T-cell (primary cell): ENCODE measurements at regions not wholly inside any gene's neighbourhood (a gene's known extent, or its start where the extent isn't known, plus 50 kb on each side); places are given as distances from the start of the nearest gene placed in this dataset.
A peak's percentile ranks its signal among the peaks of the same experiment; 100 is the strongest.

Experiments
- ATAC-seq, 4 experiments: fragments of 200-7000 bp in 3 of 4; fragments of 150-1000 bp in 1 of 4; cut with Tn5 transposase; replicated peaks in 1 of 4; 1 replicate in 3 of 4; 2 replicates in 1 of 4; pipeline ENCODE4 v1.10.0; 2021; ENCODE audit warnings: moderate library complexity in 3 of 4, mild to moderate bottlenecking in 2 of 4, moderate number of reproducible peaks in 1 of 4
- CTCF ChIA-PET, 2 donors: fragments of 300-600 bp; sonication (Branson Sonifier 250); formaldehyde crosslinking; loops; one replicate each; lab custom pipeline; 2022; ENCODE audit warnings: antibody characterized with exemption in 2 of 2; lab: Charles Lee
- POLR2A ChIA-PET, 2 donors: fragments of 300-600 bp; sonication (Branson Sonifier 250); formaldehyde crosslinking; loops; one replicate each; lab custom pipeline; 2022; ENCODE audit warnings: antibody characterized with exemption in 2 of 2; lab: Charles Lee
- DNase-seq, 35 experiments: peaks; one replicate each; pipeline versions ENCODE4 v3.0.0 to v3.0.0-alpha.2; 2013 to 2023
- H3K27ac ChIP-seq: one replicate; pipeline ENCODE4 v1.5.1; 2013; ENCODE audit warnings: low read length
- H3K27me3 ChIP-seq, 2 experiments: replicated peaks in 1 of 2; 1 replicate in 1 of 2; 2 replicates in 1 of 2; pipeline versions ENCODE4 v1.6.1 to v1.7.0; 2013; ENCODE audit warnings: low read length in 1 of 2, mixed read lengths in 1 of 2; ENCODE audit not compliant: control insufficient read depth in 2 of 2, insufficient read depth in 2 of 2; ENCODE audit errors: extremely low read depth in 1 of 2
- H3K36me3 ChIP-seq, 2 donors: 1 replicate in 1 of 2; 2 replicates in 1 of 2; pipeline versions ENCODE4 v1.6.1 to v1.7.0; 2013; ENCODE audit warnings: low read length in 1 of 2; ENCODE audit not compliant: control insufficient read depth in 2 of 2, insufficient read depth in 1 of 2; ENCODE audit errors: extremely low read depth in 1 of 2
- H3K4me1 ChIP-seq, 2 experiments: 1 replicate in 1 of 2; 2 replicates in 1 of 2; pipeline versions ENCODE4 v1.6.1 to v1.7.0; 2013; ENCODE audit warnings: low read length in 2 of 2, mixed read lengths in 1 of 2; ENCODE audit not compliant: insufficient read depth in 2 of 2, control insufficient read depth in 1 of 2; ENCODE audit errors: extremely low read depth in 1 of 2
- H3K4me3 ChIP-seq, 2 donors: 1 replicate in 1 of 2; 2 replicates in 1 of 2; pipeline versions ENCODE4 v1.5.1 to v1.7.0; 2013; ENCODE audit warnings: mild to moderate bottlenecking in 2 of 2, low read length in 1 of 2, moderate library complexity in 1 of 2; ENCODE audit not compliant: control insufficient read depth in 1 of 2; ENCODE audit errors: extremely low read depth in 1 of 2
- H3K9me3 ChIP-seq: 2 replicates; pipeline ENCODE4 v1.7.0; 2013
- H3K27ac Mint-ChIP-seq, 2 donors: one replicate each; pipeline ENCODE4 v1.8.0; 2020 to 2021; ENCODE audit warnings: mild to moderate bottlenecking in 2 of 2, mixed read lengths in 2 of 2
- H3K27me3 Mint-ChIP-seq, 2 donors: one replicate each; pipeline ENCODE4 v1.8.0; 2021 to 2022; ENCODE audit warnings: mixed read lengths in 2 of 2
- H3K36me3 Mint-ChIP-seq: one replicate; pipeline ENCODE4 v1.8.0; 2021; ENCODE audit warnings: mixed read lengths
- H3K4me1 Mint-ChIP-seq, 3 donors: one replicate each; pipeline ENCODE4 v1.8.0; 2020 to 2022; ENCODE audit warnings: mixed read lengths in 3 of 3, mild to moderate bottlenecking in 1 of 3
- H3K4me3 Mint-ChIP-seq, 3 donors: one replicate each; pipeline ENCODE4 v1.8.0; 2020 to 2022; ENCODE audit warnings: mild to moderate bottlenecking in 3 of 3, mixed read lengths in 3 of 3, moderate library complexity in 3 of 3
- H3K9me3 Mint-ChIP-seq, 3 donors: one replicate each; pipeline ENCODE4 v1.8.0; 2020 to 2022; ENCODE audit warnings: mixed read lengths in 3 of 3
- WGBS: methylation state at CpG from one replicate; pipeline ENCODE4 v1.1.5; 2013; ENCODE audit warnings: missing lambda C conversion rate; ENCODE audit not compliant: insufficient coverage; 5-methylcytosine and 5-hydroxymethylcytosine counted together

DNA sequence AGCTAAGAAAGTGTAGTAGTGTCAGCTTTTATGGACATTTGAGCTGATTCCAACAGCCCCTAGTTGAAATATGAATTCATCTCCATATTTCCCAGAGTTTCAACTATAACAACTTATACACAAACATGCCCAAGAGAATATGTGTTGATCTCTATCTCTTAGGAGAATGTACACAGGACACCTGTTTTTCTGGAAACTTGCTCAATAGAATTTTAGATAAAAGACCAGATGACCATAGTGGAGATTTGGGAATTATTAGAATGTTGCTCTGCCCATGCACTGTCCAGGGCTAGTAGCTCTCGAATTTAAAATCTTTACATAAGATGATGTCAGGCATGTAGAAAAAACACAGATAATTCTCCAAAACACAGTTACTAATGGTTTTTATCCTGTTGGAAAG is 162.3 kb upstream of the VRK2 start:
- H3K4me3 Mint-ChIP-seq = no peak overlapping the region
- no peaks in the 10 kb centered on the region for H3K36me3 Mint-ChIP-seq
- no peaks in the 10 kb centered on the region for H3K9me3 Mint-ChIP-seq
- no peak overlapping the region for H3K27ac Mint-ChIP-seq
- no peak for ATAC-seq
- Histone ChIP-seq H3K27ac (no peak overlapping the region), H3K27me3 (no peaks in the 10 kb centered on the region), H3K36me3 (no peaks in the 10 kb centered on the region), H3K4me1 (peaks cover 0 to 8% of the 10 kb centered on the region in 2 experiments), H3K4me3 (no peak overlapping the region), H3K9me3 (no peaks in the 10 kb centered on the region)
- ChIA-PET CTCF (no interaction called here), POLR2A (interaction anchor here in 1 of 2 donors (0.7 kb wide), 1 partner anchor 203 kb away, joined by 3 read pairs; no protein-coding TSS in a partner anchor)
- no peak for DNase-seq
- WGBS = no CpG with 5 or more reads among the region's 1 CpG
- peaks cover 7 to 9% (median 8%) of the 10 kb centered on the region in 3 donors for H3K4me1 Mint-ChIP-seq
- H3K27me3 Mint-ChIP-seq = no peaks in the 10 kb centered on the region

DNA sequence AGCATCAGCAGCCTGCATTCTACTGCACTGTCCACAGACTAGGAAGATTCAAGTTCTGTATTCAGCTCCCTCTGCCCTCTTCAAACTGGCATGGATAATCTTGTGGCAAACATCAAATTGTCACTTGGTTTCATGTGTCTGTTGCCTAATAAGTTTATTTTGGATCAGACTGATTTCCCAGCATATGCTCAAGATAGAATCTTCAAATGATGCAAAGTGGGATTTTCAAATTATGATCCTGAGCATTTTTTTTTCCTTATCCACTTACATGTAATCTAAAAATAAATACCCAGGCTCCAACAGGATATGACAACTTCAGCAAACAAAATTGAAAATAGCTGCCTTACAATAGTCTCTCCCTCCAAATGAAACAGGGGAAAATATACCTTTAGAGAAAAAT is 160.9 kb upstream of the VRK2 start:
- Histone ChIP-seq H3K4me3 (no peak overlapping the region), H3K9me3 (no peaks in the 10 kb centered on the region), H3K27ac (no peak overlapping the region), H3K36me3 (no peaks in the 10 kb centered on the region), H3K27me3 (no peaks in the 10 kb centered on the region), H3K4me1 (peaks cover 0 to 8% of the 10 kb centered on the region in 2 experiments)
- H3K4me1 Mint-ChIP-seq = peaks cover 7 to 9% (median 8%) of the 10 kb centered on the region in 3 donors
- DNase-seq (no peak), ATAC-seq (no peak)
- no peaks in the 10 kb centered on the region for H3K9me3 Mint-ChIP-seq
- no peaks in the 10 kb centered on the region for H3K36me3 Mint-ChIP-seq
- no peak overlapping the region for H3K27ac Mint-ChIP-seq
- no peak overlapping the region for H3K4me3 Mint-ChIP-seq
- ChIA-PET CTCF (no interaction called here), POLR2A (no interaction called here)
- no peaks in the 10 kb centered on the region for H3K27me3 Mint-ChIP-seq

- Mint-ChIP-seq H3K36me3 (no peaks in the 10 kb centered on the region), H3K27ac (no peak overlapping the region), H3K9me3 (no peaks in the 10 kb centered on the region), H3K4me1 (peaks cover 7 to 9% (median 8%) of the 10 kb centered on the region in 3 donors), H3K4me3 (no peak overlapping the region), H3K27me3 (peaks cover 0 to 2% of the 10 kb centered on the region in 2 donors)
- H3K27me3 ChIP-seq = no peaks in the 10 kb centered on the region
- no peak overlapping the region for H3K27ac ChIP-seq
- H3K4me1 ChIP-seq = peaks cover 0 to 8% of the 10 kb centered on the region in 2 experiments
- H3K36me3 ChIP-seq = no peaks in the 10 kb centered on the region
- H3K9me3 ChIP-seq = no peaks in the 10 kb centered on the region
- no peak overlapping the region for H3K4me3 ChIP-seq
- DNase-seq = no peak
- CTCF ChIA-PET = no interaction called here
- no peak for ATAC-seq
- POLR2A ChIA-PET = no interaction called here
- 67% methylated on average over 3 of the region's 13 CpGs for WGBS
Measured at GRCh38 chr2:57886161-57886786, 160.3 kb upstream of the VRK2 start.

- no peaks in the 10 kb centered on the region for H3K9me3 Mint-ChIP-seq
- ChIA-PET CTCF (no interaction called here), POLR2A (no interaction called here)
- no peak overlapping the region for H3K27ac ChIP-seq
- H3K4me1 Mint-ChIP-seq = peaks cover 7 to 9% (median 8%) of the 10 kb centered on the region in 3 donors
- H3K4me3 Mint-ChIP-seq = no peak overlapping the region
- no peaks in the 10 kb centered on the region for H3K9me3 ChIP-seq
- no peaks in the 10 kb centered on the region for H3K36me3 Mint-ChIP-seq
- H3K4me3 ChIP-seq = no peak overlapping the region
- no CpG with 5 or more reads among the region's 3 CpGs for WGBS
- DNase-seq (no peak), ATAC-seq (peak in 1 of 4 experiments; percentile 32)
- peaks cover 0 to 4% of the 10 kb centered on the region in 2 donors for H3K27me3 Mint-ChIP-seq
- peaks cover 0 to 8% of the 10 kb centered on the region in 2 experiments for H3K4me1 ChIP-seq
- H3K36me3 ChIP-seq = no peaks in the 10 kb centered on the region
- no peaks in the 10 kb centered on the region for H3K27me3 ChIP-seq
- H3K27ac Mint-ChIP-seq = no peak overlapping the region
Measured at GRCh38 chr2:57888463-57888862, 158.1 kb upstream of the VRK2 start.

DNA sequence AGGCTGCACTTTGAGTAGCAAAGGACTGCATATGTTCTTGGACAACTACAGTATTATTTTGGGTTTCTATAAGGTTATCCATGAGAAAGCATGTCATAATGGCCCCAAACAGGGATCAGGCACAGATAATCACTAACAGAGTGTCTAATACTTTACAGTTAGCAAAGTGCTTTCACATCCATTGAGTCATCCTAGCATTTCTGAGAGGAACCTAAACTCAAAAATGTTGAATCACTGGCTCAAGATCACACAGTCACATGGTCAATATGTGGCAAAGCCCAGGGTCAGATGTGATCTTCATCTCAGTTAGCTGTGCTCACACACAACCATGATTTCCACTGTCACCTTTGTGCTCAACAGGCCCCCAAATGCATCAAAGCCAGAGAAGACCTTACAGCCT is 156.1 kb upstream of the VRK2 start:
- Histone ChIP-seq H3K27me3 (no peaks in the 10 kb centered on the region), H3K4me1 (peaks cover 0 to 8% of the 10 kb centered on the region in 2 experiments), H3K27ac (no peak overlapping the region), H3K9me3 (no peaks in the 10 kb centered on the region), H3K4me3 (no peak overlapping the region), H3K36me3 (no peaks in the 10 kb centered on the region)
- Mint-ChIP-seq H3K4me3 (no peak overlapping the region), H3K27me3 (peaks cover 0 to 7% of the 10 kb centered on the region in 2 donors), H3K9me3 (no peaks in the 10 kb centered on the region), H3K27ac (no peak overlapping the region), H3K36me3 (no peaks in the 10 kb centered on the region), H3K4me1 (peaks cover 7 to 9% (median 8%) of the 10 kb centered on the region in 3 donors)
- DNase-seq (no peak), ATAC-seq (no peak)
- ChIA-PET POLR2A (no interaction called here), CTCF (no interaction called here)

DNA sequence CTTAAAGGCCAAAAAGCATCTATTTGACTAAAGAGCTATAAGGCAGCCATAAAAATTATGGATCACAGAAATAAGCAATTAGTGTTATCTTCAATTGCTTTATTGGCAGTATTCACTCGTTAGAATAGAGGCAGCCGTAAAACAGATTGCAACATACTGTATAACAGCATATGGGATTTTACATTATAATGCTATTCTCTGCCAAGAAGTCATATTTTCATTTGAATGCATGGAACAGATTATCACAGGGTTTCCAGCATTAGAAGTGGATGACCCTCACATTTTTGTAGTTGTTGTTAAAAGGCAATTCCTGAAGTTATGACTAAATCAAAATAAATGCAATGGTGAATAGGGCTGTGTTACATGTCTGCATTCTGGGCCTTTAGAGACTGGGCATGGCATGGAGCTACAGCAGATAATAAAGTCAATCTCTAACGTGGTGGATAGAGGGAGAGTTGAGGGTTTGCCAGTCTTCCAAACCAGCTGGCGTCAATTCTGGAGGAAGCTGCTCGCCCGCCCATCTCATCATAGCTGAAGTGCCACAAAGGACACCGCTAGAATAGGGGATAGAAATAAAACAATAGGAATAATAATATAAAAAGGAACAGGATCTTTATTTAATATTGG is 155.4 kb upstream of the VRK2 start:
- no peaks in the 10 kb centered on the region for H3K36me3 Mint-ChIP-seq
- no peak overlapping the region for H3K4me3 ChIP-seq
- no peaks in the 10 kb centered on the region for H3K27me3 ChIP-seq
- ChIA-PET POLR2A (no interaction called here), CTCF (no interaction called here)
- H3K36me3 ChIP-seq = no peaks in the 10 kb centered on the region
- H3K27me3 Mint-ChIP-seq = peaks cover 0 to 7% of the 10 kb centered on the region in 2 donors
- peaks cover 0 to 8% of the 10 kb centered on the region in 2 experiments for H3K4me1 ChIP-seq
- ATAC-seq (no peak), DNase-seq (no peak)
- no peaks in the 10 kb centered on the region for H3K9me3 Mint-ChIP-seq
- H3K27ac ChIP-seq = no peak overlapping the region
- H3K4me3 Mint-ChIP-seq = no peak overlapping the region
- no peaks in the 10 kb centered on the region for H3K9me3 ChIP-seq
- H3K27ac Mint-ChIP-seq = no peak overlapping the region
- 100% methylated on average over 1 of the region's 7 CpGs for WGBS
- H3K4me1 Mint-ChIP-seq = peaks cover 7 to 9% (median 8%) of the 10 kb centered on the region in 3 donors
